OCI-LY7 (cell line): ENCODE measurements at regions not wholly inside any gene's neighbourhood (a gene's known extent, or its start where the extent isn't known, plus 50 kb on each side); places are given as distances from the start of the nearest gene placed in this dataset.

Experiments
- BruUV-seq: library from RNA; stranded (reverse); fragments of 400-500 nt; replicated peaks from 2 replicates; lab custom pipeline; 2021; lab: Mats Ljungman, UMichigan
- CTCF ChIA-PET: fragments of 300-600 bp; sonication (Branson Sonifier 250); formaldehyde crosslinking; loops from one replicate; lab custom pipeline; 2022; ENCODE audit warnings: antibody characterized with exemption; ENCODE audit not compliant: unreplicated experiment; lab: Charles Lee
- POLR2A ChIA-PET: fragments of 300-600 bp; sonication (Branson Sonifier 250); formaldehyde crosslinking; loops from one replicate; lab custom pipeline; 2022; ENCODE audit warnings: antibody characterized with exemption; lab: Charles Lee
- DNase-seq: peaks from one replicate; pipeline ENCODE4 v3.0.0-alpha.2; 2015; ENCODE audit warnings: low spot score
- H2AFZ ChIP-seq: fragments of 200-600 bp; sonication (generic), shearing (Covaris generic); 2 replicates; pipeline ENCODE4 v1.6.1; 2014; ENCODE audit warnings: mild to moderate bottlenecking, antibody characterized with exemption, low read length, moderate library complexity
- H3K27ac ChIP-seq: fragments of 200-600 bp; sonication (generic); 2 replicates; pipeline ENCODE4 v1.5.1; 2014; ENCODE audit warnings: mixed run types, low read depth, mild to moderate bottlenecking, moderate library complexity, low read length, inconsistent platforms; ENCODE audit not compliant: poor library complexity, severe bottlenecking
- H3K36me3 ChIP-seq: fragments of 200-600 bp; sonication (generic); 2 replicates; pipeline ENCODE4 v1.6.1; 2014; ENCODE audit warnings: mild to moderate bottlenecking, antibody characterized with exemption, low read length, moderate library complexity, mixed read lengths; ENCODE audit not compliant: insufficient read depth
- H3K4me1 ChIP-seq: fragments of 200-600 bp; sonication (generic); 2 replicates; pipeline ENCODE4 v1.5.1; 2014; ENCODE audit warnings: mild to moderate bottlenecking, low read length; ENCODE audit not compliant: insufficient read depth, poor library complexity, severe bottlenecking
- H3K4me2 ChIP-seq: fragments of 200-600 bp; sonication (generic); 2 replicates; pipeline ENCODE4 v1.6.1; 2014; ENCODE audit warnings: mild to moderate bottlenecking, low read length
- H3K4me3 ChIP-seq: fragments of 200-600 bp; sonication (generic); 2 replicates; pipeline ENCODE4 v1.5.1; 2014; ENCODE audit warnings: mild to moderate bottlenecking, low read depth, low read length; ENCODE audit not compliant: poor library complexity, severe bottlenecking
- H3K79me2 ChIP-seq: fragments of 200-600 bp; sonication (generic); 2 replicates; pipeline ENCODE4 v1.6.1; 2016; ENCODE audit warnings: low read depth, mild to moderate bottlenecking, low read length, moderate library complexity, mixed read lengths; ENCODE audit not compliant: insufficient read depth
- H3K9me2 ChIP-seq: fragments of 200-600 bp; sonication (generic); 2 replicates; pipeline ENCODE4 v1.6.1; 2016; ENCODE audit warnings: mild to moderate bottlenecking, low read length, mixed read lengths; ENCODE audit not compliant: insufficient read depth
- H3K9me3 ChIP-seq: fragments of 200-600 bp; sonication (generic); 2 replicates; pipeline ENCODE4 v1.6.1; 2014; ENCODE audit warnings: mild to moderate bottlenecking, mixed run types, low read length, mixed read lengths
- H4K20me1 ChIP-seq: fragments of 200-600 bp; sonication (generic); 2 replicates; pipeline ENCODE4 v1.6.1; 2014; ENCODE audit warnings: mild to moderate bottlenecking, antibody characterized with exemption, low read length, moderate library complexity, mixed read lengths; ENCODE audit not compliant: insufficient read depth
- EZH2phosphoT487 ChIP-seq: fragments of 200-600 bp; sonication (generic); IDR thresholded peaks from 2 replicates; pipeline ENCODE4 v1.6.1; 2018; ENCODE audit warnings: low read depth, borderline replicate concordance, mild to moderate bottlenecking, mixed run types, antibody characterized with exemption, low read length, moderate library complexity, mixed read lengths
- intact Hi-C: fragments of 100-400 bp; cut with micrococcal nuclease; formaldehyde crosslinking; loops from one replicate; pipeline ENCODE4 v1.10.0; 2022; ENCODE audit not compliant: unreplicated experiment
- TF ChIP-seq, protein P1 (sequence below): fragments of 200-600 bp; sonication (generic); conservative IDR thresholded peaks from 2 replicates; pipeline ENCODE4 v1.5.1; 2014; ENCODE audit warnings: mild to moderate bottlenecking, antibody characterized with exemption, low read length, moderate library complexity, mixed read lengths

DNA sequence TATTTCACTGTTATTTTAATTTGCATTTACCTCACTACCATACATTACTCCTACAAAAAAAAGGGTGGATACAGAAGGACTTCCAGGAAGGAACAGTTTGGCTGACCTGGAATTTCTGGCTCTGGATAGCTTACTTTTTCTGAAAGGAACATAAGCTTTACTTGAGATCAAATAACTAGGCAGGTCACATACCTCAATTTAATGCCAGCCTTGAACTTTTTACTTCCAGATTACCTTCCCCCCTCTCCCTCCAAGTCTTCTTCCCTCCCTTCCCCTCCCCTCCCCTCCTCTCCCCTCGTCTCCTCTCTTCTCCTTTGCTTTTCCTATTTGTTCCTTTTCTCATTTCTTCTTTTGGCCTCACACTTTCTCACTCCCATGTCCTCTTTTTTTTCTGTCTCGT, 659.2 kb upstream of the AADAT start:
- no peaks in the 10 kb centered on the region for H4K20me1 ChIP-seq
- H3K79me2 ChIP-seq = no peaks in the 10 kb centered on the region
- BruUV-seq = no TSS peak
- H3K9me3 ChIP-seq = no peaks in the 10 kb centered on the region
- intact Hi-C loops = no loop called here
- H3K9me2 ChIP-seq = no peaks in the 10 kb centered on the region
- POLR2A ChIA-PET = no interaction called here
- no peak overlapping the region for H3K4me2 ChIP-seq
- CTCF ChIA-PET = no interaction called here
- H3K27ac ChIP-seq = no peak overlapping the region
- no peak overlapping the region for H3K4me3 ChIP-seq
- H2AFZ ChIP-seq = no peak overlapping the region
- H3K4me1 ChIP-seq = no peaks in the 10 kb centered on the region
- no peak for TF ChIP-seq EZH2phosphoT487
- TF ChIP-seq, protein P1, sequence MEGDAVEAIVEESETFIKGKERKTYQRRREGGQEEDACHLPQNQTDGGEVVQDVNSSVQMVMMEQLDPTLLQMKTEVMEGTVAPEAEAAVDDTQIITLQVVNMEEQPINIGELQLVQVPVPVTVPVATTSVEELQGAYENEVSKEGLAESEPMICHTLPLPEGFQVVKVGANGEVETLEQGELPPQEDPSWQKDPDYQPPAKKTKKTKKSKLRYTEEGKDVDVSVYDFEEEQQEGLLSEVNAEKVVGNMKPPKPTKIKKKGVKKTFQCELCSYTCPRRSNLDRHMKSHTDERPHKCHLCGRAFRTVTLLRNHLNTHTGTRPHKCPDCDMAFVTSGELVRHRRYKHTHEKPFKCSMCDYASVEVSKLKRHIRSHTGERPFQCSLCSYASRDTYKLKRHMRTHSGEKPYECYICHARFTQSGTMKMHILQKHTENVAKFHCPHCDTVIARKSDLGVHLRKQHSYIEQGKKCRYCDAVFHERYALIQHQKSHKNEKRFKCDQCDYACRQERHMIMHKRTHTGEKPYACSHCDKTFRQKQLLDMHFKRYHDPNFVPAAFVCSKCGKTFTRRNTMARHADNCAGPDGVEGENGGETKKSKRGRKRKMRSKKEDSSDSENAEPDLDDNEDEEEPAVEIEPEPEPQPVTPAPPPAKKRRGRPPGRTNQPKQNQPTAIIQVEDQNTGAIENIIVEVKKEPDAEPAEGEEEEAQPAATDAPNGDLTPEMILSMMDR = no peak
- no peak for DNase-seq
- no peaks in the 10 kb centered on the region for H3K36me3 ChIP-seq

DNA sequence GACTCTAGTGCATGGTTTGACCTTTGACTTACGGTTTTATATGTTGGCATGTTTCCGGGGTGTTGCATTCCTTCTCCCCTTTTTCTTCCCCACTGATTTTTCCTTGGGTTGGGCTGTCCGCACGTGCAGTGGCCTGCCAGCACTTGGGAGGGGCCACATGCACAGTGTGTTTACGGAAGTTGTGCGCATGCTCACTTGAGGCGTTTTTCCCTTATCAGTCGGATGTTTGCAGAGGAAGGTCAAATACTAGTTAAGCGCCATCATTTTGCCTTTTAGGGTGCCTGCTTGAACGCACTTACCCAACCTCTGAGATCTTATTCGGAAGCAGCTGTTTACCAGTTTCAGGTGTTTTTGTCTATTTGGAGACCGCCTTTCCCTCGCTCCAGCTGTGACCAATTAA, 653.9 kb upstream of the AADAT start:
- no peaks in the 10 kb centered on the region for H4K20me1 ChIP-seq
- no TSS peak for BruUV-seq
- CTCF ChIA-PET = no interaction called here
- no peak overlapping the region for H3K4me3 ChIP-seq
- no peak for DNase-seq
- intact Hi-C loops = no loop called here
- H3K79me2 ChIP-seq = no peaks in the 10 kb centered on the region
- H3K9me3 ChIP-seq = no peaks in the 10 kb centered on the region
- no peaks in the 10 kb centered on the region for H3K4me1 ChIP-seq
- no peak overlapping the region for H3K4me2 ChIP-seq
- H3K27ac ChIP-seq = no peak overlapping the region
- no peak overlapping the region for H2AFZ ChIP-seq
- POLR2A ChIA-PET = interaction anchor here (0.9 kb wide), 1 partner anchor 35 kb away, joined by 3 read pairs; no protein-coding TSS in a partner anchor
- no peak for TF ChIP-seq EZH2phosphoT487
- TF ChIP-seq, protein P1 = no peak
- no peaks in the 10 kb centered on the region for H3K9me2 ChIP-seq
- no peaks in the 10 kb centered on the region for H3K36me3 ChIP-seq

DNA sequence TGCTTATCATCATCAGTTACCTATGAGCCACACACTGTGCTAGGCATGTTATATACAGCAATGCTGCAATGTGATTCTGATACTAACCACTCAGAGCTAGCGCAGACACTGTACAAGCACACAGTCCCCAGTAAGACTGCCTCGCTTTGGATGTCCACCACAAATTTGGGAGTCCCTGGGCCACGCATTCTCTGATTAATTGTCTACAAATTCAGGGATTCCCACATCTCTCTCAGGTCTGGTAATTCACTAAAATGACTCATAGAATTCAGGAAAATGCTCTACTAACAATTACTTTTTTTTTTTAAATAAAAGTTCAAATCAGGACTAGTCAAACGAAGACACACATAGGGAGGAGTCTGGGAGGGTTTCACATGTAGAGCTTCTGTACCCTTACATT, 652.1 kb upstream of the AADAT start:
- DNase-seq = no peak
- Histone ChIP-seq H4K20me1 (no peaks in the 10 kb centered on the region), H3K36me3 (no peaks in the 10 kb centered on the region), H3K79me2 (no peaks in the 10 kb centered on the region), H3K4me2 (no peak overlapping the region), H3K4me3 (no peak overlapping the region), H3K4me1 (no peaks in the 10 kb centered on the region), H3K9me3 (no peaks in the 10 kb centered on the region), H2AFZ (no peak overlapping the region), H3K27ac (no peak overlapping the region), H3K9me2 (no peaks in the 10 kb centered on the region)
- CTCF ChIA-PET = no interaction called here
- no peak for TF ChIP-seq EZH2phosphoT487
- TF ChIP-seq, protein P1 = no peak
- no TSS peak for BruUV-seq
- POLR2A ChIA-PET = no interaction called here
- intact Hi-C loops = no loop called here
